K562 (cell line): ENCODE measurements at regions not wholly inside any gene's neighbourhood (a gene's known extent, or its start where the extent isn't known, plus 50 kb on each side); places are given as distances from the start of the nearest gene placed in this dataset.

Experiments
- BHLHE40 ChIP-seq: IDR thresholded peaks from 2 replicates; pipeline ENCODE4 v1.6.1; 2011; ENCODE audit warnings: low read length, improper control_type of control experiment
- CEBPB ChIP-seq: fragments of 450-650 bp; IDR thresholded peaks from 2 replicates; pipeline ENCODE4 v1.6.1; 2016; ENCODE audit warnings: missing genetic modification characterization, missing compliant biosample characterization
- FOXP1 ChIP-seq: sonication (generic); formaldehyde crosslinking; IDR thresholded peaks from 2 replicates; pipeline ENCODE4 v1.8.0; 2022; ENCODE audit warnings: mild to moderate bottlenecking, missing genetic modification reagents
- L3MBTL2 ChIP-seq: fragments of 450-650 bp; IDR thresholded peaks from 2 replicates; pipeline ENCODE4 v1.6.1; 2016; ENCODE audit warnings: mild to moderate bottlenecking, moderate library complexity
- SMARCA5 ChIP-seq: fragments of 450-650 bp; IDR thresholded peaks from 2 replicates; pipeline ENCODE4 v1.6.1; 2016
- SPI1 ChIP-seq: IDR thresholded peaks from 2 replicates; pipeline ENCODE4 v1.6.1; 2011; ENCODE audit warnings: low read depth, low read length, control low read depth, borderline replicate concordance
- TRIM28 ChIP-seq: fragments of 450-650 bp; IDR thresholded peaks from 2 replicates; pipeline ENCODE4 v1.6.1; 2017
- ZBTB17 ChIP-seq: fragments of 450-650 bp; formaldehyde crosslinking; IDR thresholded peaks from 2 replicates; pipeline ENCODE4 v1.4.0; 2020; ENCODE audit warnings: mild to moderate bottlenecking
- ZNF695 ChIP-seq: fragments of 450-650 bp; formaldehyde crosslinking; IDR thresholded peaks from 2 replicates; pipeline ENCODE4 v1.4.0; 2020; ENCODE audit warnings: mild to moderate bottlenecking, moderate library complexity
- TF ChIP-seq, protein P1 (sequence below): fragments of 200-800 bp; sonication (Bioruptor generic); IDR thresholded peaks from 2 replicates; pipeline ENCODE4 v1.6.1; 2017; ENCODE audit warnings: missing genetic modification characterization, missing compliant biosample characterization
- TF ChIP-seq, protein P2 (sequence below): sonication (generic); formaldehyde crosslinking; IDR thresholded peaks from 2 replicates; pipeline ENCODE4 v1.5.0; 2020; ENCODE audit warnings: missing genetic modification reagents
- TF ChIP-seq, protein P3 (sequence below): sonication (generic); formaldehyde crosslinking; IDR thresholded peaks from 2 replicates; pipeline ENCODE4 v1.8.0; 2023; ENCODE audit warnings: missing genetic modification reagents, mild to moderate bottlenecking, borderline replicate concordance
- TF ChIP-seq, protein P4 (sequence below): sonication (generic); formaldehyde crosslinking; IDR thresholded peaks from 2 replicates; pipeline ENCODE4 v1.8.0; 2022; ENCODE audit warnings: missing genetic modification reagents, mild to moderate bottlenecking, moderate library complexity, borderline replicate concordance
- TF ChIP-seq, protein P5 (sequence below): fragments of 450-650 bp; IDR thresholded peaks from 2 replicates; pipeline ENCODE4 v1.6.1; 2016; ENCODE audit warnings: mild to moderate bottlenecking
- TF ChIP-seq, protein P6 (sequence below): sonication (generic); formaldehyde crosslinking; IDR thresholded peaks from 2 replicates; pipeline ENCODE4 v1.9.0; 2022; ENCODE audit warnings: mild to moderate bottlenecking, missing genetic modification reagents

DNA sequence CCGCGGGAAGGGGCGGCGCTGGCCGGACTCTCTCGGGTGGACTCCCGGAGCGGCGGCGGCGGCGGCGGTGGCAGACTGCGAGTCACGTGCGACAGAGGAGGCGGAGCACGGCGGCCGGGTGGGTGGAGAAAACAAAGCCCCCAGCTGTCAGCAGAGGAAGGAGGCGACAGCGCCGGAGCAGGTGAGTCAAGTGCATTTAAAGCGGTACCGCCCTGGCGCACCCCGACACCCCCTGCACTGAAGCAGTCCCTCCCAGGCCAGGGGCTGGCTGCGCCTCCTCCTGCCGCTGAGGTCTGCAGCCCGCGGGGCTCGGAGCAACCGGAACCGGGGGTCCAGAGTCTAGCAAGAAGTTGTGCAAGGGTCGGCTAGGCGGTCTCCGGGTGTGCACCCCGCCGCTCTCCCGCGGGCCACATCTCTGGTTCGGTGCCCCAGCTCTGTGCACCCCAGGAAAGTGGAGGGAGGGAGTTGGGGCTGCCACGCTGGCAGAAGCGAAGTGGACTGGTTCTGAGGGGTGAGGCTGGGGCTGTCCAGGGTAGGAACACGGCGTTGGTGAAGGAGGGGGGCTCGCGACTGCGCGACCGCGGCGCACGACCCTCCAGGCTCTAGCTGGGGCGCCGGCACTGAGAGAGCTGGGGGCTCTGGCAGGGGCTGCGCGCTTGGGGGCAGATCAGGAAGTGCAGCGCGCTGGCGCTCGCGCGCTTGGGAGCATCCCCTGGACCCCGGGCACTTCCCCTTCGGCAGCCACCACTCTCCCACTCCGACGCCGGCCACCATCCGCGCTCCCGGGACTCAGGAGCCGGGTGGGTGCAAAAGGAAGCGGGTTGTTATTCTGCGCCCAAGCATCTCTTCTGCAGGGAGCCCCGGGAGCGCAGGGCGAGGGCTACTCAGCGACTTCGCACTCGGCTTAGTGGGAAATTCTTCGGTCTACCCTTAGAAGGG is 64.0 kb upstream of the MAPRE2 start (continued):
- TF ChIP-seq, protein P1, sequence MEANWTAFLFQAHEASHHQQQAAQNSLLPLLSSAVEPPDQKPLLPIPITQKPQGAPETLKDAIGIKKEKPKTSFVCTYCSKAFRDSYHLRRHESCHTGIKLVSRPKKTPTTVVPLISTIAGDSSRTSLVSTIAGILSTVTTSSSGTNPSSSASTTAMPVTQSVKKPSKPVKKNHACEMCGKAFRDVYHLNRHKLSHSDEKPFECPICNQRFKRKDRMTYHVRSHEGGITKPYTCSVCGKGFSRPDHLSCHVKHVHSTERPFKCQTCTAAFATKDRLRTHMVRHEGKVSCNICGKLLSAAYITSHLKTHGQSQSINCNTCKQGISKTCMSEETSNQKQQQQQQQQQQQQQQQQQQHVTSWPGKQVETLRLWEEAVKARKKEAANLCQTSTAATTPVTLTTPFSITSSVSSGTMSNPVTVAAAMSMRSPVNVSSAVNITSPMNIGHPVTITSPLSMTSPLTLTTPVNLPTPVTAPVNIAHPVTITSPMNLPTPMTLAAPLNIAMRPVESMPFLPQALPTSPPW (CRISPR knock-in tag), result no peak
- TF ChIP-seq, protein P2, sequence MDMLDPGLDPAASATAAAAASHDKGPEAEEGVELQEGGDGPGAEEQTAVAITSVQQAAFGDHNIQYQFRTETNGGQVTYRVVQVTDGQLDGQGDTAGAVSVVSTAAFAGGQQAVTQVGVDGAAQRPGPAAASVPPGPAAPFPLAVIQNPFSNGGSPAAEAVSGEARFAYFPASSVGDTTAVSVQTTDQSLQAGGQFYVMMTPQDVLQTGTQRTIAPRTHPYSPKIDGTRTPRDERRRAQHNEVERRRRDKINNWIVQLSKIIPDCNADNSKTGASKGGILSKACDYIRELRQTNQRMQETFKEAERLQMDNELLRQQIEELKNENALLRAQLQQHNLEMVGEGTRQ (CRISPR knock-in tag), result peak; percentile 78
- TF ChIP-seq, protein P3, sequence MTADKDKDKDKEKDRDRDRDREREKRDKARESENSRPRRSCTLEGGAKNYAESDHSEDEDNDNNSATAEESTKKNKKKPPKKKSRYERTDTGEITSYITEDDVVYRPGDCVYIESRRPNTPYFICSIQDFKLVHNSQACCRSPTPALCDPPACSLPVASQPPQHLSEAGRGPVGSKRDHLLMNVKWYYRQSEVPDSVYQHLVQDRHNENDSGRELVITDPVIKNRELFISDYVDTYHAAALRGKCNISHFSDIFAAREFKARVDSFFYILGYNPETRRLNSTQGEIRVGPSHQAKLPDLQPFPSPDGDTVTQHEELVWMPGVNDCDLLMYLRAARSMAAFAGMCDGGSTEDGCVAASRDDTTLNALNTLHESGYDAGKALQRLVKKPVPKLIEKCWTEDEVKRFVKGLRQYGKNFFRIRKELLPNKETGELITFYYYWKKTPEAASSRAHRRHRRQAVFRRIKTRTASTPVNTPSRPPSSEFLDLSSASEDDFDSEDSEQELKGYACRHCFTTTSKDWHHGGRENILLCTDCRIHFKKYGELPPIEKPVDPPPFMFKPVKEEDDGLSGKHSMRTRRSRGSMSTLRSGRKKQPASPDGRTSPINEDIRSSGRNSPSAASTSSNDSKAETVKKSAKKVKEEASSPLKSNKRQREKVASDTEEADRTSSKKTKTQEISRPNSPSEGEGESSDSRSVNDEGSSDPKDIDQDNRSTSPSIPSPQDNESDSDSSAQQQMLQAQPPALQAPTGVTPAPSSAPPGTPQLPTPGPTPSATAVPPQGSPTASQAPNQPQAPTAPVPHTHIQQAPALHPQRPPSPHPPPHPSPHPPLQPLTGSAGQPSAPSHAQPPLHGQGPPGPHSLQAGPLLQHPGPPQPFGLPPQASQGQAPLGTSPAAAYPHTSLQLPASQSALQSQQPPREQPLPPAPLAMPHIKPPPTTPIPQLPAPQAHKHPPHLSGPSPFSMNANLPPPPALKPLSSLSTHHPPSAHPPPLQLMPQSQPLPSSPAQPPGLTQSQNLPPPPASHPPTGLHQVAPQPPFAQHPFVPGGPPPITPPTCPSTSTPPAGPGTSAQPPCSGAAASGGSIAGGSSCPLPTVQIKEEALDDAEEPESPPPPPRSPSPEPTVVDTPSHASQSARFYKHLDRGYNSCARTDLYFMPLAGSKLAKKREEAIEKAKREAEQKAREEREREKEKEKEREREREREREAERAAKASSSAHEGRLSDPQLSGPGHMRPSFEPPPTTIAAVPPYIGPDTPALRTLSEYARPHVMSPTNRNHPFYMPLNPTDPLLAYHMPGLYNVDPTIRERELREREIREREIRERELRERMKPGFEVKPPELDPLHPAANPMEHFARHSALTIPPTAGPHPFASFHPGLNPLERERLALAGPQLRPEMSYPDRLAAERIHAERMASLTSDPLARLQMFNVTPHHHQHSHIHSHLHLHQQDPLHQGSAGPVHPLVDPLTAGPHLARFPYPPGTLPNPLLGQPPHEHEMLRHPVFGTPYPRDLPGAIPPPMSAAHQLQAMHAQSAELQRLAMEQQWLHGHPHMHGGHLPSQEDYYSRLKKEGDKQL (CRISPR knock-in tag), result peak; percentile 57; the same call in 1 of the 2 replicates
- TF ChIP-seq TRIM28 (no peak), CEBPB (tag) (peak; percentile 9; the same call in 1 of the 2 replicates), FOXP1 (no peak), SPI1 (peak; percentile 64), L3MBTL2 (peak; percentile 67), ZNF695 (CRISPR knock-in tag) (no peak), ZBTB17 (CRISPR knock-in tag) (no peak), BHLHE40 (peak; percentile 85), SMARCA5 (no peak)
- TF ChIP-seq, protein P4, sequence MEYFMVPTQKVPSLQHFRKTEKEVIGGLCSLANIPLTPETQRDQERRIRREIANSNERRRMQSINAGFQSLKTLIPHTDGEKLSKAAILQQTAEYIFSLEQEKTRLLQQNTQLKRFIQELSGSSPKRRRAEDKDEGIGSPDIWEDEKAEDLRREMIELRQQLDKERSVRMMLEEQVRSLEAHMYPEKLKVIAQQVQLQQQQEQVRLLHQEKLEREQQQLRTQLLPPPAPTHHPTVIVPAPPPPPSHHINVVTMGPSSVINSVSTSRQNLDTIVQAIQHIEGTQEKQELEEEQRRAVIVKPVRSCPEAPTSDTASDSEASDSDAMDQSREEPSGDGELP (CRISPR knock-in tag), result peak; percentile 85; the same call in 1 of the 2 replicates
- TF ChIP-seq, protein P5, sequence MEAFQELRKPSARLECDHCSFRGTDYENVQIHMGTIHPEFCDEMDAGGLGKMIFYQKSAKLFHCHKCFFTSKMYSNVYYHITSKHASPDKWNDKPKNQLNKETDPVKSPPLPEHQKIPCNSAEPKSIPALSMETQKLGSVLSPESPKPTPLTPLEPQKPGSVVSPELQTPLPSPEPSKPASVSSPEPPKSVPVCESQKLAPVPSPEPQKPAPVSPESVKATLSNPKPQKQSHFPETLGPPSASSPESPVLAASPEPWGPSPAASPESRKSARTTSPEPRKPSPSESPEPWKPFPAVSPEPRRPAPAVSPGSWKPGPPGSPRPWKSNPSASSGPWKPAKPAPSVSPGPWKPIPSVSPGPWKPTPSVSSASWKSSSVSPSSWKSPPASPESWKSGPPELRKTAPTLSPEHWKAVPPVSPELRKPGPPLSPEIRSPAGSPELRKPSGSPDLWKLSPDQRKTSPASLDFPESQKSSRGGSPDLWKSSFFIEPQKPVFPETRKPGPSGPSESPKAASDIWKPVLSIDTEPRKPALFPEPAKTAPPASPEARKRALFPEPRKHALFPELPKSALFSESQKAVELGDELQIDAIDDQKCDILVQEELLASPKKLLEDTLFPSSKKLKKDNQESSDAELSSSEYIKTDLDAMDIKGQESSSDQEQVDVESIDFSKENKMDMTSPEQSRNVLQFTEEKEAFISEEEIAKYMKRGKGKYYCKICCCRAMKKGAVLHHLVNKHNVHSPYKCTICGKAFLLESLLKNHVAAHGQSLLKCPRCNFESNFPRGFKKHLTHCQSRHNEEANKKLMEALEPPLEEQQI, result no peak
- TF ChIP-seq, protein P6, sequence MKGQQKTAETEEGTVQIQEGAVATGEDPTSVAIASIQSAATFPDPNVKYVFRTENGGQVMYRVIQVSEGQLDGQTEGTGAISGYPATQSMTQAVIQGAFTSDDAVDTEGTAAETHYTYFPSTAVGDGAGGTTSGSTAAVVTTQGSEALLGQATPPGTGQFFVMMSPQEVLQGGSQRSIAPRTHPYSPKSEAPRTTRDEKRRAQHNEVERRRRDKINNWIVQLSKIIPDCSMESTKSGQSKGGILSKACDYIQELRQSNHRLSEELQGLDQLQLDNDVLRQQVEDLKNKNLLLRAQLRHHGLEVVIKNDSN, result peak; percentile 84
